ENCODE measurements at regions not wholly inside any gene's neighbourhood (a gene's known extent, or its start where the extent isn't known, plus 50 kb on each side); places are given as distances from the start of the nearest gene placed in this dataset.

DNA sequence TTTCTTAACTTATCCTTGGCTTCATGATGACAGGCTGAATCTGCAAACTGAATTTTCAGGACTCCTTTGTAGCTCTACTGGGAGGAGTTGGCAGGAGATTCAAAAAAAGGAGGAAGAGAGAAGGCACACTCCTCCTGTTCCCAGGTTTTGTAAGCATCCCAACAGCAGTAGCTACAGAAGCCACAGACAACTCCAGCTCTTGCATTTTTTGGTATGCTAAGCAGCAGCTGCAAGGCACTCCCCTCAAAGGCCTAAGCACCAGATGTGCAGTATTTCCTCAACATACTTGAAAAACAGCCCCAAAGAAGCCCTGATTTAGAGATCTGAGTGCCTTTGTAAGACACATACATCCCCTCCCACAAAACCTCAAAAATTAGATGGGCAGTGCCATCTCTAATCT lies 328.6 kb upstream of the SYNCRIP start:
- TF ChIP-seq, protein P1, sequence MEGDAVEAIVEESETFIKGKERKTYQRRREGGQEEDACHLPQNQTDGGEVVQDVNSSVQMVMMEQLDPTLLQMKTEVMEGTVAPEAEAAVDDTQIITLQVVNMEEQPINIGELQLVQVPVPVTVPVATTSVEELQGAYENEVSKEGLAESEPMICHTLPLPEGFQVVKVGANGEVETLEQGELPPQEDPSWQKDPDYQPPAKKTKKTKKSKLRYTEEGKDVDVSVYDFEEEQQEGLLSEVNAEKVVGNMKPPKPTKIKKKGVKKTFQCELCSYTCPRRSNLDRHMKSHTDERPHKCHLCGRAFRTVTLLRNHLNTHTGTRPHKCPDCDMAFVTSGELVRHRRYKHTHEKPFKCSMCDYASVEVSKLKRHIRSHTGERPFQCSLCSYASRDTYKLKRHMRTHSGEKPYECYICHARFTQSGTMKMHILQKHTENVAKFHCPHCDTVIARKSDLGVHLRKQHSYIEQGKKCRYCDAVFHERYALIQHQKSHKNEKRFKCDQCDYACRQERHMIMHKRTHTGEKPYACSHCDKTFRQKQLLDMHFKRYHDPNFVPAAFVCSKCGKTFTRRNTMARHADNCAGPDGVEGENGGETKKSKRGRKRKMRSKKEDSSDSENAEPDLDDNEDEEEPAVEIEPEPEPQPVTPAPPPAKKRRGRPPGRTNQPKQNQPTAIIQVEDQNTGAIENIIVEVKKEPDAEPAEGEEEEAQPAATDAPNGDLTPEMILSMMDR (IDR thresholded peaks at IDR 0.05): no peak
- TF ChIP-seq POLR2A (IDR thresholded peaks at IDR 0.05): no peak
